ENCODE measurements at regions not wholly inside any gene's neighbourhood (a gene's known extent, or its start where the extent isn't known, plus 50 kb on each side); places are given as distances from the start of the nearest gene placed in this dataset.

- DNase-seq (ENCODE audit: unreplicated experiment), result no peak
- no TSS peak for BruUV-seq (replicated peaks)
- Mint-ChIP-seq H3K36me3 (ENCODE audit: insufficient read depth, unreplicated experiment) (no peaks in the 10 kb centered on the region), H3K9me3 (ENCODE audit: unreplicated experiment) (no peaks in the 10 kb centered on the region), H3K27me3 (ENCODE audit: insufficient read depth, unreplicated experiment) (no peaks in the 10 kb centered on the region), H3K4me1 (ENCODE audit: insufficient read depth, unreplicated experiment) (no peaks in the 10 kb centered on the region), H3K27ac (ENCODE audit: low read depth, unreplicated experiment) (no peak overlapping the region), H3K4me3 (ENCODE audit: unreplicated experiment) (no peak overlapping the region)
- intact Hi-C loops (cut with micrococcal nuclease), result no loop called here
- CTCF ChIA-PET, result no interaction called here
- TF ChIP-seq CTCF (IDR thresholded peaks at IDR 0.05; ENCODE audit: unreplicated experiment), result no peak
- POLR2A ChIA-PET, result no interaction called here
These were observed 808.0 kb upstream of the NR2F2 start for GRCh38 chr15:95522533-95522932.

- ChIA-PET POLR2A (no interaction called here), CTCF (interaction anchor here (0.7 kb wide), 2 partner anchors 36 to 123 kb away, joined by 3 read pairs; no protein-coding TSS in a partner anchor)
- no peaks in the 10 kb centered on the region for H3K4me1 Mint-ChIP-seq (ENCODE audit: insufficient read depth, unreplicated experiment)
- H3K9me3 Mint-ChIP-seq (ENCODE audit: unreplicated experiment), result peaks cover 7% of the 10 kb centered on the region
- no peak overlapping the region for H3K27ac Mint-ChIP-seq (ENCODE audit: low read depth, unreplicated experiment)
- no peaks in the 10 kb centered on the region for H3K36me3 Mint-ChIP-seq (ENCODE audit: insufficient read depth, unreplicated experiment)
- no peak overlapping the region for H3K4me3 Mint-ChIP-seq (ENCODE audit: unreplicated experiment)
- intact Hi-C loops (cut with micrococcal nuclease), result no loop called here
- no peaks in the 10 kb centered on the region for H3K27me3 Mint-ChIP-seq (ENCODE audit: insufficient read depth, unreplicated experiment)
- no peak for DNase-seq (ENCODE audit: unreplicated experiment)
- no peak for TF ChIP-seq CTCF (IDR thresholded peaks at IDR 0.05; ENCODE audit: unreplicated experiment)
- BruUV-seq (replicated peaks), result no TSS peak
These were observed 801.6 kb upstream of the NR2F2 start for GRCh38 chr15:95528920-95529319.

GRCh38 chr15:95536638-95537037 is 793.9 kb upstream of the NR2F2 start:
- TF ChIP-seq CTCF (IDR thresholded peaks at IDR 0.05; ENCODE audit: unreplicated experiment), result no peak
- ChIA-PET POLR2A (no interaction called here), CTCF (no interaction called here)
- Mint-ChIP-seq H3K9me3 (ENCODE audit: unreplicated experiment) (no peaks in the 10 kb centered on the region), H3K4me3 (ENCODE audit: unreplicated experiment) (no peak overlapping the region), H3K27me3 (ENCODE audit: insufficient read depth, unreplicated experiment) (no peaks in the 10 kb centered on the region), H3K4me1 (ENCODE audit: insufficient read depth, unreplicated experiment) (no peaks in the 10 kb centered on the region), H3K36me3 (ENCODE audit: insufficient read depth, unreplicated experiment) (no peaks in the 10 kb centered on the region), H3K27ac (ENCODE audit: low read depth, unreplicated experiment) (no peak overlapping the region)
- no peak for DNase-seq (ENCODE audit: unreplicated experiment)
- BruUV-seq (replicated peaks), result no TSS peak
- intact Hi-C loops (cut with micrococcal nuclease), result no loop called here

GRCh38 chr15:95538693-95539092 is 791.8 kb upstream of the NR2F2 start:
- H3K36me3 Mint-ChIP-seq (ENCODE audit: insufficient read depth, unreplicated experiment), result no peaks in the 10 kb centered on the region
- no peaks in the 10 kb centered on the region for H3K9me3 Mint-ChIP-seq (ENCODE audit: unreplicated experiment)
- POLR2A ChIA-PET, result no interaction called here
- no TSS peak for BruUV-seq (replicated peaks)
- H3K4me1 Mint-ChIP-seq (ENCODE audit: insufficient read depth, unreplicated experiment), result no peaks in the 10 kb centered on the region
- DNase-seq (ENCODE audit: unreplicated experiment), result no peak
- no peak for TF ChIP-seq CTCF (IDR thresholded peaks at IDR 0.05; ENCODE audit: unreplicated experiment)
- intact Hi-C loops (cut with micrococcal nuclease), result no loop called here
- H3K4me3 Mint-ChIP-seq (ENCODE audit: unreplicated experiment), result no peak overlapping the region
- no peak overlapping the region for H3K27ac Mint-ChIP-seq (ENCODE audit: low read depth, unreplicated experiment)
- CTCF ChIA-PET, result no interaction called here
- H3K27me3 Mint-ChIP-seq (ENCODE audit: insufficient read depth, unreplicated experiment), result no peaks in the 10 kb centered on the region

Data from MCF 10A (cell line).